Vagina (tissue), 2 donors: ENCODE measurements at regions not wholly inside any gene's neighbourhood (a gene's known extent, or its start where the extent isn't known, plus 50 kb on each side); places are given as distances from the start of the nearest gene placed in this dataset.

Experiments
- DNase-seq, 2 donors: peaks; one replicate each; pipeline ENCODE4 v3.0.0-alpha.2; 2017; ENCODE audit errors: extremely low spot score in 2 of 2
- H3K27ac ChIP-seq: fragments of 200-600 bp; sonication (generic); one replicate; pipeline ENCODE4 v1.5.1; 2019
- H3K27me3 ChIP-seq: fragments of 200-600 bp; sonication (generic); one replicate; pipeline ENCODE4 v1.5.1; 2019
- H3K36me3 ChIP-seq, 2 donors: fragments of 200-600 bp; sonication (generic); one replicate each; pipeline ENCODE4 v1.5.1; 2017 to 2019
- H3K4me1 ChIP-seq: fragments of 200-600 bp; sonication (generic); one replicate; pipeline ENCODE4 v1.5.1; 2019
- H3K4me3 ChIP-seq, 2 donors: fragments of 200-600 bp; sonication (generic); 1 replicate in 1 of 2; 2 replicates in 1 of 2; pipeline ENCODE4 v1.5.1; 2016 to 2019
- H3K9me3 ChIP-seq: fragments of 200-600 bp; sonication (generic); one replicate; pipeline ENCODE4 v1.5.1; 2019
- CTCF ChIP-seq, 3 experiments: fragments of 450-650 bp in 2 of 3; fragments of 200-600 bp in 1 of 3; sonication (generic) in 1 of 3; IDR thresholded peaks; one replicate each; pipeline ENCODE4 v1.5.1; 2017 to 2019; ENCODE audit warnings: antibody characterized with exemption in 3 of 3, mild to moderate bottlenecking in 2 of 3, moderate library complexity in 2 of 3
- POLR2A ChIP-seq, 2 donors: fragments of 450-650 bp; IDR thresholded peaks; one replicate each; pipeline ENCODE4 v1.6.1; 2017; ENCODE audit warnings: antibody characterized with exemption in 2 of 2, mild to moderate bottlenecking in 2 of 2, moderate library complexity in 2 of 2
- POLR2AphosphoS5 ChIP-seq, 2 donors: sonication (generic); formaldehyde crosslinking; IDR thresholded peaks; one replicate each; pipeline ENCODE4 v1.9.0; 2017; ENCODE audit warnings: antibody characterized with exemption in 2 of 2, mild to moderate bottlenecking in 2 of 2, low read depth in 1 of 2; ENCODE audit not compliant: insufficient read depth in 1 of 2
- intact Hi-C: fragments of 100-400 bp; cut with DNase I; formaldehyde crosslinking; loops from one replicate; pipeline ENCODE4 v1.15.1; 2023

GRCh38 chr1:187960125-187960638 is 1131.4 kb downstream of the PLA2G4A start:
- intact Hi-C loops = no loop called here
- DNase-seq = no peak
- H3K9me3 ChIP-seq = no peaks in the 10 kb centered on the region
- H3K4me1 ChIP-seq = no peaks in the 10 kb centered on the region
- TF ChIP-seq POLR2AphosphoS5 (IDR thresholded peaks at IDR 0.05; ENCODE audit: insufficient read depth in 1 of 2, low read depth in 1 of 2) (no peak), CTCF (IDR thresholded peaks at IDR 0.05) (no peak), POLR2A (IDR thresholded peaks at IDR 0.05) (no peak)
- no peak overlapping the region for H3K4me3 ChIP-seq
- H3K27ac ChIP-seq = no peak overlapping the region
- no peaks in the 10 kb centered on the region for H3K27me3 ChIP-seq
- H3K36me3 ChIP-seq = no peaks in the 10 kb centered on the region

- Histone ChIP-seq H3K4me1 (no peaks in the 10 kb centered on the region), H3K27me3 (no peaks in the 10 kb centered on the region), H3K4me3 (no peak overlapping the region), H3K9me3 (no peaks in the 10 kb centered on the region), H3K36me3 (no peaks in the 10 kb centered on the region), H3K27ac (no peak overlapping the region)
- no peak for TF ChIP-seq POLR2A (IDR thresholded peaks at IDR 0.05)
- TF ChIP-seq CTCF (IDR thresholded peaks at IDR 0.05) = no peak
- TF ChIP-seq POLR2AphosphoS5 (IDR thresholded peaks at IDR 0.05; ENCODE audit: insufficient read depth in 1 of 2, low read depth in 1 of 2) = no peak
- intact Hi-C loops = no loop called here
- DNase-seq = no peak
Measured at GRCh38 chr1:187961895-187962294, 1133.1 kb downstream of the PLA2G4A start.

DNA sequence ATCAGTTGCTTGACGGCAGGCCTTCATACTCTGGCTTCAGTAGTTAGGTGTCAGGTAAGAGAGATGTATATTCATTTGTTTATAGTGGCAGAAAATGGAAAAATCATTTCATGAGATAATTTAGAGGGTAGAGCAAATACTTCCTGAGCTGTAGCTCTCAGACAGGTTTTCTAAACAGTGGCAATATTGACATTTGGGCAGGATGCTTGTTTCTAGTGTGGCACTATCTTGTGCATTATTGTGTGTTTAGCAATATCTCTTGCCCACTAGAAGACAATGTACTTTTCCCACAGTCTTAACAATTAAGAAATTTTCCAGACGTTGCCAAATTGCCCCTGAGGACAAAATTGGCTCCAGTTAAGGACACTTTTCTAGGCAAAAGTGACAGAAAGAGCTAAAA is 1143.1 kb downstream of the PLA2G4A start:
- TF ChIP-seq POLR2A (IDR thresholded peaks at IDR 0.05) (no peak), POLR2AphosphoS5 (IDR thresholded peaks at IDR 0.05; ENCODE audit: insufficient read depth in 1 of 2, low read depth in 1 of 2) (no peak), CTCF (IDR thresholded peaks at IDR 0.05) (no peak)
- Histone ChIP-seq H3K36me3 (no peaks in the 10 kb centered on the region), H3K27me3 (no peaks in the 10 kb centered on the region), H3K4me1 (no peaks in the 10 kb centered on the region), H3K4me3 (no peak overlapping the region), H3K27ac (no peak overlapping the region), H3K9me3 (no peaks in the 10 kb centered on the region)
- intact Hi-C loops = no loop called here
- DNase-seq = no peak

DNA sequence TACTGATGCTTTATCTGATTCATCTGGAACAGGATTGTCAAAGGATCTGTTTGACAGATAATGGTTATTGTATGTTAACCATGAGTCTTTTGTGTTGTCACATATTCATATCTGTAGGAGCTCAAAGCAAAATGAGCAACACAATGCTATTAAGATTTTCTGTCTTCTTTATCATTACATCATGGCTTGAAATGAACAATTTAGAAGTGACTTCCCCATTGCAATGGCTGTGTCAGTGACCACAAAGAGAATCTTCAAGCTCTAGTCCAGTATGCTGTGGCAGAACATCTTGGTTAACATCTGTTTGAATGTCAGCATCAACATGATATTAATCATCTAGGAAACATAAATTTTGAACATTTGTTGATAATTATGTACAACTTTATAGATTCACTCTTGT is 1148.5 kb downstream of the PLA2G4A start:
- no peak overlapping the region for H3K4me3 ChIP-seq
- no peak for TF ChIP-seq POLR2A (IDR thresholded peaks at IDR 0.05)
- TF ChIP-seq CTCF (IDR thresholded peaks at IDR 0.05) = no peak
- no peak for TF ChIP-seq POLR2AphosphoS5 (IDR thresholded peaks at IDR 0.05; ENCODE audit: insufficient read depth in 1 of 2, low read depth in 1 of 2)
- no peak for DNase-seq
- H3K4me1 ChIP-seq = no peaks in the 10 kb centered on the region
- no peaks in the 10 kb centered on the region for H3K9me3 ChIP-seq
- H3K36me3 ChIP-seq = no peaks in the 10 kb centered on the region
- intact Hi-C loops = no loop called here
- H3K27ac ChIP-seq = no peak overlapping the region
- no peaks in the 10 kb centered on the region for H3K27me3 ChIP-seq

- Histone ChIP-seq H3K9me3 (no peaks in the 10 kb centered on the region), H3K36me3 (no peaks in the 10 kb centered on the region), H3K27me3 (no peaks in the 10 kb centered on the region), H3K4me1 (no peaks in the 10 kb centered on the region), H3K4me3 (no peak overlapping the region), H3K27ac (no peak overlapping the region)
- no peak for DNase-seq
- TF ChIP-seq POLR2AphosphoS5 (IDR thresholded peaks at IDR 0.05; ENCODE audit: insufficient read depth in 1 of 2, low read depth in 1 of 2) = no peak
- TF ChIP-seq CTCF (IDR thresholded peaks at IDR 0.05) = no peak
- no peak for TF ChIP-seq POLR2A (IDR thresholded peaks at IDR 0.05)
- intact Hi-C loops = no loop called here
Measured at GRCh38 chr1:187985145-187985896, 1156.6 kb downstream of the PLA2G4A start.
